CD14-positive monocyte (primary cell): ENCODE measurements at regions not wholly inside any gene's neighbourhood (a gene's known extent, or its start where the extent isn't known, plus 50 kb on each side); places are given as distances from the start of the nearest gene placed in this dataset.

Source experiments
- DNase-seq, 3 donors: peaks; one replicate each; pipeline ENCODE4 v3.0.0-alpha.2; 2011 to 2022
- H2AFZ ChIP-seq: 2 replicates; pipeline ENCODE4 v1.6.0; 2012; ENCODE audit warnings: mild to moderate bottlenecking, low read depth, low read length, inconsistent platforms; ENCODE audit not compliant: insufficient read depth, poor library complexity, severe bottlenecking
- H3K27ac ChIP-seq, 2 donors: 1 replicate in 1 of 2; 2 replicates in 1 of 2; pipeline ENCODE4 v1.5.1; 2012 to 2013; ENCODE audit warnings: low read length in 2 of 2, control low read depth in 1 of 2, inconsistent platforms in 1 of 2, low read depth in 1 of 2, mild to moderate bottlenecking in 1 of 2
- H3K27me3 ChIP-seq, 2 donors: one replicate each; pipeline versions ENCODE4 v1.6.0 to v1.6.1; 2011 to 2013; ENCODE audit warnings: low read length in 2 of 2; ENCODE audit not compliant: control insufficient read depth in 2 of 2, insufficient read depth in 2 of 2
- H3K36me3 ChIP-seq, 2 donors: replicated peaks in 1 of 2; 1 replicate in 1 of 2; 2 replicates in 1 of 2; pipeline versions ENCODE4 v1.5.1 to v1.6.1; 2012 to 2013; ENCODE audit warnings: low read length in 2 of 2, control low read depth in 1 of 2, inconsistent platforms in 1 of 2, mild to moderate bottlenecking in 1 of 2; ENCODE audit not compliant: insufficient read depth in 2 of 2, control insufficient read depth in 1 of 2
- H3K4me1 ChIP-seq, 2 donors: 1 replicate in 1 of 2; 2 replicates in 1 of 2; pipeline versions ENCODE4 v1.5.1 to v1.6.1; 2012 to 2013; ENCODE audit warnings: low read length in 2 of 2, control low read depth in 1 of 2, inconsistent platforms in 1 of 2, mild to moderate bottlenecking in 1 of 2, moderate library complexity in 1 of 2; ENCODE audit not compliant: insufficient read depth in 2 of 2, control insufficient read depth in 1 of 2
- H3K4me2 ChIP-seq: replicated peaks from 2 replicates; pipeline ENCODE3; 2012; ENCODE audit warnings: low read length, moderate library complexity, mild to moderate bottlenecking; ENCODE audit not compliant: poor library complexity, severe bottlenecking; ENCODE audit errors: extremely low read depth
- H3K4me3 ChIP-seq, 3 experiments: fragments of 200-600 bp in 1 of 3; sonication (generic) in 1 of 3; replicated peaks in 1 of 3; 1 replicate in 2 of 3; 2 replicates in 1 of 3; pipeline ENCODE4 v1.5.1; 2011 to 2013; ENCODE audit warnings: low read length in 3 of 3, mild to moderate bottlenecking in 3 of 3, control low read depth in 2 of 3, low read depth in 2 of 3, inconsistent platforms in 1 of 3, moderate library complexity in 1 of 3
- H3K79me2 ChIP-seq: 2 replicates; pipeline ENCODE4 v1.6.0; 2012; ENCODE audit warnings: mild to moderate bottlenecking, control low read depth, inconsistent platforms, low read length, moderate library complexity; ENCODE audit not compliant: insufficient read depth
- H3K9ac ChIP-seq: 2 replicates; pipeline ENCODE4 v1.6.0; 2017; ENCODE audit warnings: low read length, mild to moderate bottlenecking; ENCODE audit not compliant: insufficient read depth, poor library complexity, severe bottlenecking
- H3K9me3 ChIP-seq, 2 donors: replicated peaks in 1 of 2; 1 replicate in 1 of 2; 2 replicates in 1 of 2; pipeline versions ENCODE4 v1.5.1 to v1.6.1; 2012 to 2013; ENCODE audit warnings: low read length in 2 of 2, control low read depth in 1 of 2; ENCODE audit not compliant: control insufficient read depth in 1 of 2, insufficient read depth in 1 of 2
- H4K20me1 ChIP-seq: 2 replicates; pipeline ENCODE4 v1.6.0; 2012; ENCODE audit warnings: mild to moderate bottlenecking, low read length, control low read depth, moderate library complexity; ENCODE audit not compliant: insufficient read depth
- H3K27ac Mint-ChIP-seq, 7 donors: one replicate each; pipeline ENCODE4 v1.8.0; 2020; ENCODE audit warnings: mild to moderate bottlenecking in 7 of 7, mixed read lengths in 7 of 7, moderate library complexity in 6 of 7, inconsistent platforms in 2 of 7
- H3K27me3 Mint-ChIP-seq, 3 donors: one replicate each; pipeline ENCODE4 v1.8.0; 2021 to 2022; ENCODE audit warnings: low read depth in 3 of 3, mild to moderate bottlenecking in 3 of 3, mixed read lengths in 3 of 3, moderate library complexity in 3 of 3, inconsistent platforms in 1 of 3
- H3K36me3 Mint-ChIP-seq, 2 donors: one replicate each; pipeline ENCODE4 v1.8.0; 2020; ENCODE audit warnings: mixed read lengths in 2 of 2, inconsistent platforms in 1 of 2, mild to moderate bottlenecking in 1 of 2
- H3K4me1 Mint-ChIP-seq: one replicate; pipeline ENCODE4 v1.8.0; 2020; ENCODE audit warnings: mild to moderate bottlenecking, mixed read lengths
- H3K4me3 Mint-ChIP-seq, 2 donors: one replicate each; pipeline ENCODE4 v1.8.0; 2020; ENCODE audit warnings: mild to moderate bottlenecking in 2 of 2, mixed read lengths in 2 of 2, moderate library complexity in 1 of 2
- H3K9me3 Mint-ChIP-seq, 7 donors: one replicate each; pipeline ENCODE4 v1.8.0; 2020 to 2022; ENCODE audit warnings: mixed read lengths in 7 of 7, mild to moderate bottlenecking in 6 of 7, moderate library complexity in 6 of 7, inconsistent platforms in 2 of 7
- WGBS: methylation state at CpG from one replicate; pipeline ENCODE4 v1.1.5; 2013; ENCODE audit warnings: missing lambda C conversion rate; ENCODE audit not compliant: insufficient coverage; 5-methylcytosine and 5-hydroxymethylcytosine counted together
- intact Hi-C, 2 donors: fragments of 100-400 bp; cut with micrococcal nuclease; formaldehyde crosslinking; loops; one replicate each; pipeline versions ENCODE4 v1.15.0 to v1.15.1; 2023
- TF ChIP-seq, protein P1 (sequence below): fragments of 200-600 bp; IDR thresholded peaks from one replicate; pipeline ENCODE4 v1.8.0; 2022; ENCODE audit warnings: antibody characterized with exemption, mild to moderate bottlenecking

- Mint-ChIP-seq H3K27me3 (no peaks in the 10 kb centered on the region), H3K4me1 (peaks cover 3% of the 10 kb centered on the region), H3K9me3 (peaks cover 13 to 27% (median 21%) of the 10 kb centered on the region in 7 donors), H3K27ac (no peak overlapping the region), H3K36me3 (no peaks in the 10 kb centered on the region), H3K4me3 (no peak overlapping the region)
- H3K79me2 ChIP-seq: no peaks in the 10 kb centered on the region
- no peak overlapping the region for H2AFZ ChIP-seq
- no peak overlapping the region for H3K27ac ChIP-seq
- DNase-seq: no peak
- H3K9ac ChIP-seq: no peak overlapping the region
- H3K4me1 ChIP-seq: no peaks in the 10 kb centered on the region
- H3K9me3 ChIP-seq: peaks cover 17% of the 10 kb centered on the region in 2 donors
- no peaks in the 10 kb centered on the region for H4K20me1 ChIP-seq
- WGBS: 87% methylated on average over 3 of the region's 5 CpGs
- H3K36me3 ChIP-seq: no peaks in the 10 kb centered on the region
- no peak overlapping the region for H3K4me2 ChIP-seq
- TF ChIP-seq, protein P1, sequence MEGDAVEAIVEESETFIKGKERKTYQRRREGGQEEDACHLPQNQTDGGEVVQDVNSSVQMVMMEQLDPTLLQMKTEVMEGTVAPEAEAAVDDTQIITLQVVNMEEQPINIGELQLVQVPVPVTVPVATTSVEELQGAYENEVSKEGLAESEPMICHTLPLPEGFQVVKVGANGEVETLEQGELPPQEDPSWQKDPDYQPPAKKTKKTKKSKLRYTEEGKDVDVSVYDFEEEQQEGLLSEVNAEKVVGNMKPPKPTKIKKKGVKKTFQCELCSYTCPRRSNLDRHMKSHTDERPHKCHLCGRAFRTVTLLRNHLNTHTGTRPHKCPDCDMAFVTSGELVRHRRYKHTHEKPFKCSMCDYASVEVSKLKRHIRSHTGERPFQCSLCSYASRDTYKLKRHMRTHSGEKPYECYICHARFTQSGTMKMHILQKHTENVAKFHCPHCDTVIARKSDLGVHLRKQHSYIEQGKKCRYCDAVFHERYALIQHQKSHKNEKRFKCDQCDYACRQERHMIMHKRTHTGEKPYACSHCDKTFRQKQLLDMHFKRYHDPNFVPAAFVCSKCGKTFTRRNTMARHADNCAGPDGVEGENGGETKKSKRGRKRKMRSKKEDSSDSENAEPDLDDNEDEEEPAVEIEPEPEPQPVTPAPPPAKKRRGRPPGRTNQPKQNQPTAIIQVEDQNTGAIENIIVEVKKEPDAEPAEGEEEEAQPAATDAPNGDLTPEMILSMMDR: no peak
- no peak overlapping the region for H3K4me3 ChIP-seq
- intact Hi-C loops: no loop called here
- no peaks in the 10 kb centered on the region for H3K27me3 ChIP-seq
Observed at GRCh38 chr4:128376303-128376702, 88.7 kb upstream of the PGRMC2 start.

- DNase-seq: no peak
- H3K4me3 ChIP-seq: no peak overlapping the region
- H3K9me3 ChIP-seq: peaks cover 24% of the 10 kb centered on the region in 2 donors
- no peak overlapping the region for H3K4me2 ChIP-seq
- Mint-ChIP-seq H3K4me3 (no peak overlapping the region), H3K36me3 (no peaks in the 10 kb centered on the region), H3K4me1 (no peaks in the 10 kb centered on the region), H3K27me3 (no peaks in the 10 kb centered on the region), H3K27ac (no peak overlapping the region), H3K9me3 (peaks cover 20 to 43% (median 31%) of the 10 kb centered on the region in 7 donors)
- no peak overlapping the region for H3K27ac ChIP-seq
- H3K36me3 ChIP-seq: no peaks in the 10 kb centered on the region
- no peaks in the 10 kb centered on the region for H3K4me1 ChIP-seq
- no peak overlapping the region for H2AFZ ChIP-seq
- no peak overlapping the region for H3K9ac ChIP-seq
- H3K79me2 ChIP-seq: no peaks in the 10 kb centered on the region
- no peaks in the 10 kb centered on the region for H4K20me1 ChIP-seq
- TF ChIP-seq, protein P1: no peak
- H3K27me3 ChIP-seq: no peaks in the 10 kb centered on the region
- WGBS: 100% methylated on average over 1 of the region's 2 CpGs
- intact Hi-C loops: no loop called here
Observed at GRCh38 chr4:128373628-128374027, 86.0 kb upstream of the PGRMC2 start.
